ENCODE measurements at regions not wholly inside any gene's neighbourhood (a gene's known extent, or its start where the extent isn't known, plus 50 kb on each side); places are given as distances from the start of the nearest gene placed in this dataset.

GRCh38 chr21:28783641-28784185 is 209.0 kb downstream of the LTN1 start:
- Histone ChIP-seq H4K8ac (ENCODE audit: low read length) (no peak overlapping the region), H3K9ac (ENCODE audit: low read length) (no peak overlapping the region), H4K91ac (ENCODE audit: low read length) (no peak overlapping the region), H3K4me2 (ENCODE audit: low read length, poor library complexity, severe bottlenecking) (no peak overlapping the region), H3K27me3 (ENCODE audit: control insufficient read depth in 1 of 2, insufficient read depth in 1 of 2, low read length in 2 of 2) (no peaks in the 10 kb centered on the region), H3K9me3 (ENCODE audit: control insufficient read depth, low read length) (peaks cover 2% of the 10 kb centered on the region), H3K14ac (ENCODE audit: low read length in 2 of 2) (no peak overlapping the region), H3K23ac (ENCODE audit: low read length in 2 of 2) (no peak overlapping the region), H2BK15ac (ENCODE audit: low read depth, poor library complexity, severe bottlenecking) (no peak overlapping the region), H3K18ac (ENCODE audit: low read depth in 1 of 2, low read length in 2 of 2) (no peak overlapping the region), H2BK5ac (ENCODE audit: low read depth, low read length, poor library complexity, severe bottlenecking) (no peak overlapping the region), H3K36me3 (ENCODE audit: control insufficient read depth in 1 of 2, insufficient read depth in 2 of 2, low read depth in 1 of 2, low read length in 2 of 2) (no peaks in the 10 kb centered on the region), H2AFZ (ENCODE audit: low read depth, low read length) (no peak overlapping the region), H2BK120ac (ENCODE audit: low read depth, low read length) (no peak overlapping the region), H3K4me1 (ENCODE audit: control insufficient read depth, insufficient read depth, low read depth, low read length) (no peaks in the 10 kb centered on the region), H3K27ac (ENCODE audit: low read length, poor library complexity, severe bottlenecking) (no peak overlapping the region), H3K79me1 (replicated peaks; ENCODE audit: low read length, poor library complexity, severe bottlenecking) (no peaks in the 10 kb centered on the region), H3K4me3 (ENCODE audit: insufficient read depth in 1 of 2, low read depth in 1 of 2, low read length in 2 of 2) (no peak overlapping the region), H3K4ac (ENCODE audit: low read depth in 1 of 2, low read length in 2 of 2) (no peak overlapping the region), H2AK5ac (ENCODE audit: low read length, severe bottlenecking) (no peak overlapping the region), H2BK12ac (ENCODE audit: low read length in 2 of 2) (no peak overlapping the region)
- 94% methylated on average over 32 of the region's 32 CpGs for WGBS
- DNase-seq, result no peak

- H3K18ac ChIP-seq (ENCODE audit: low read depth in 1 of 2, low read length in 2 of 2), result no peak overlapping the region
- no peak overlapping the region for H2BK120ac ChIP-seq (ENCODE audit: low read depth, low read length)
- H3K27ac ChIP-seq (ENCODE audit: low read length, poor library complexity, severe bottlenecking), result no peak overlapping the region
- no peak overlapping the region for H4K8ac ChIP-seq (ENCODE audit: low read length)
- no peaks in the 10 kb centered on the region for H3K79me1 ChIP-seq (replicated peaks; ENCODE audit: low read length, poor library complexity, severe bottlenecking)
- H3K36me3 ChIP-seq (ENCODE audit: control insufficient read depth in 1 of 2, insufficient read depth in 2 of 2, low read depth in 1 of 2, low read length in 2 of 2), result no peaks in the 10 kb centered on the region
- no peak overlapping the region for H3K23ac ChIP-seq (ENCODE audit: low read length in 2 of 2)
- DNase-seq, result peak; percentile 30
- no peak overlapping the region for H3K4me2 ChIP-seq (ENCODE audit: low read length, poor library complexity, severe bottlenecking)
- H3K27me3 ChIP-seq (ENCODE audit: control insufficient read depth in 1 of 2, insufficient read depth in 1 of 2, low read length in 2 of 2), result no peaks in the 10 kb centered on the region
- H3K4me3 ChIP-seq (ENCODE audit: insufficient read depth in 1 of 2, low read depth in 1 of 2, low read length in 2 of 2), result no peak overlapping the region
- H2BK15ac ChIP-seq (ENCODE audit: low read depth, poor library complexity, severe bottlenecking), result no peak overlapping the region
- no peak overlapping the region for H4K91ac ChIP-seq (ENCODE audit: low read length)
- H2BK12ac ChIP-seq (ENCODE audit: low read length in 2 of 2), result no peak overlapping the region
- peaks cover 2% of the 10 kb centered on the region for H3K9me3 ChIP-seq (ENCODE audit: control insufficient read depth, low read length)
- no peak overlapping the region for H2BK5ac ChIP-seq (ENCODE audit: low read depth, low read length, poor library complexity, severe bottlenecking)
- no peak overlapping the region for H2AFZ ChIP-seq (ENCODE audit: low read depth, low read length)
- no peak overlapping the region for H3K14ac ChIP-seq (ENCODE audit: low read length in 2 of 2)
- H3K4ac ChIP-seq (ENCODE audit: low read depth in 1 of 2, low read length in 2 of 2), result no peak overlapping the region
- H3K9ac ChIP-seq (ENCODE audit: low read length), result no peak overlapping the region
- no peak overlapping the region for H2AK5ac ChIP-seq (ENCODE audit: low read length, severe bottlenecking)
- H3K4me1 ChIP-seq (ENCODE audit: control insufficient read depth, insufficient read depth, low read depth, low read length), result no peaks in the 10 kb centered on the region
Measured at GRCh38 chr21:28781602-28782276, 210.9 kb downstream of the LTN1 start.

- H2BK5ac ChIP-seq (ENCODE audit: low read depth, low read length, poor library complexity, severe bottlenecking), result no peak overlapping the region
- no peaks in the 10 kb centered on the region for H3K36me3 ChIP-seq (ENCODE audit: control insufficient read depth in 1 of 2, insufficient read depth in 2 of 2, low read depth in 1 of 2, low read length in 2 of 2)
- H3K4me1 ChIP-seq (ENCODE audit: control insufficient read depth, insufficient read depth, low read depth, low read length), result no peaks in the 10 kb centered on the region
- H3K18ac ChIP-seq (ENCODE audit: low read depth in 1 of 2, low read length in 2 of 2), result no peak overlapping the region
- no peak overlapping the region for H2AK5ac ChIP-seq (ENCODE audit: low read length, severe bottlenecking)
- H3K79me1 ChIP-seq (replicated peaks; ENCODE audit: low read length, poor library complexity, severe bottlenecking), result no peaks in the 10 kb centered on the region
- no peak overlapping the region for H3K27ac ChIP-seq (ENCODE audit: low read length, poor library complexity, severe bottlenecking)
- H3K14ac ChIP-seq (ENCODE audit: low read length in 2 of 2), result no peak overlapping the region
- H3K9ac ChIP-seq (ENCODE audit: low read length), result no peak overlapping the region
- no peak overlapping the region for H2BK120ac ChIP-seq (ENCODE audit: low read depth, low read length)
- no peak overlapping the region for H4K91ac ChIP-seq (ENCODE audit: low read length)
- DNase-seq, result no peak
- H3K4me2 ChIP-seq (ENCODE audit: low read length, poor library complexity, severe bottlenecking), result no peak overlapping the region
- no peak overlapping the region for H3K4me3 ChIP-seq (ENCODE audit: insufficient read depth in 1 of 2, low read depth in 1 of 2, low read length in 2 of 2)
- no peaks in the 10 kb centered on the region for H3K9me3 ChIP-seq (ENCODE audit: control insufficient read depth, low read length)
- no peak overlapping the region for H3K23ac ChIP-seq (ENCODE audit: low read length in 2 of 2)
- H3K4ac ChIP-seq (ENCODE audit: low read depth in 1 of 2, low read length in 2 of 2), result no peak overlapping the region
- H2AFZ ChIP-seq (ENCODE audit: low read depth, low read length), result no peak overlapping the region
- no peak overlapping the region for H2BK15ac ChIP-seq (ENCODE audit: low read depth, poor library complexity, severe bottlenecking)
- no peaks in the 10 kb centered on the region for H3K27me3 ChIP-seq (ENCODE audit: control insufficient read depth in 1 of 2, insufficient read depth in 1 of 2, low read length in 2 of 2)
- no peak overlapping the region for H2BK12ac ChIP-seq (ENCODE audit: low read length in 2 of 2)
- H4K8ac ChIP-seq (ENCODE audit: low read length), result no peak overlapping the region
Measured at GRCh38 chr21:28779914-28780313, 212.8 kb downstream of the LTN1 start.

- no peak overlapping the region for H3K4me3 ChIP-seq (ENCODE audit: insufficient read depth in 1 of 2, low read depth in 1 of 2, low read length in 2 of 2)
- WGBS, result 57% methylated on average over 2 of the region's 2 CpGs
- H2BK120ac ChIP-seq (ENCODE audit: low read depth, low read length), result no peak overlapping the region
Measured at GRCh38 chr21:28776251-28776650, 216.4 kb downstream of the LTN1 start.

More at GRCh38 chr21:28776251-28776650, 216.4 kb downstream of the LTN1 start:
- Histone ChIP-seq H3K36me3 (ENCODE audit: control insufficient read depth in 1 of 2, insufficient read depth in 2 of 2, low read depth in 1 of 2, low read length in 2 of 2) (no peaks in the 10 kb centered on the region), H3K79me1 (replicated peaks; ENCODE audit: low read length, poor library complexity, severe bottlenecking) (no peaks in the 10 kb centered on the region), H3K9ac (ENCODE audit: low read length) (no peak overlapping the region), H3K18ac (ENCODE audit: low read depth in 1 of 2, low read length in 2 of 2) (no peak overlapping the region), H3K9me3 (ENCODE audit: control insufficient read depth, low read length) (no peaks in the 10 kb centered on the region), H2AFZ (ENCODE audit: low read depth, low read length) (no peak overlapping the region), H3K4ac (ENCODE audit: low read depth in 1 of 2, low read length in 2 of 2) (no peak overlapping the region), H4K91ac (ENCODE audit: low read length) (no peak overlapping the region), H2BK12ac (ENCODE audit: low read length in 2 of 2) (no peak overlapping the region), H3K14ac (ENCODE audit: low read length in 2 of 2) (no peak overlapping the region), H2BK15ac (ENCODE audit: low read depth, poor library complexity, severe bottlenecking) (no peak overlapping the region), H3K27ac (ENCODE audit: low read length, poor library complexity, severe bottlenecking) (no peak overlapping the region), H3K23ac (ENCODE audit: low read length in 2 of 2) (no peak overlapping the region), H2BK5ac (ENCODE audit: low read depth, low read length, poor library complexity, severe bottlenecking) (no peak overlapping the region), H3K4me2 (ENCODE audit: low read length, poor library complexity, severe bottlenecking) (no peak overlapping the region), H3K4me1 (ENCODE audit: control insufficient read depth, insufficient read depth, low read depth, low read length) (peaks cover 4% of the 10 kb centered on the region), H4K8ac (ENCODE audit: low read length) (no peak overlapping the region), H2AK5ac (ENCODE audit: low read length, severe bottlenecking) (no peak overlapping the region), H3K27me3 (ENCODE audit: control insufficient read depth in 1 of 2, insufficient read depth in 1 of 2, low read length in 2 of 2) (no peaks in the 10 kb centered on the region)
- DNase-seq, result peak; percentile 75
